Activated naive CD8-positive, alpha-beta T cell treated with anti-CD3 and anti-CD28 coated beads, Interleukin-2, amount 10 ng/mL, durations not matched to agents 7 days and 5 days (primary cell): ENCODE measurements at regions not wholly inside any gene's neighbourhood (a gene's known extent, or its start where the extent isn't known, plus 50 kb on each side); places are given as distances from the start of the nearest gene placed in this dataset.
"Not testable (repeated sequence)": the region's sequence is repeated elsewhere in the genome, so short reads cannot be mapped to it uniquely, and the experiment has no call there.

ENCODE experiments used
- ATAC-seq: fragments of 150-1000 bp; cut with Tn5 transposase; one replicate; pipeline ENCODE4 v1.10.0; 2021; ENCODE audit warnings: low read depth, moderate library complexity
- POLR2A ChIA-PET: fragments of 350-600 bp; sonication (Branson Sonifier 250); formaldehyde crosslinking; loops from one replicate; lab custom pipeline; 2021; ENCODE audit warnings: antibody characterized with exemption; lab: Charles Lee
- DNase-seq: peaks from one replicate; pipeline ENCODE4 v3.0.0; 2021
- H3K27ac Mint-ChIP-seq: one replicate; pipeline ENCODE4 v1.8.0; 2022; ENCODE audit warnings: mild to moderate bottlenecking, mixed read lengths
- H3K27me3 Mint-ChIP-seq: one replicate; pipeline ENCODE4 v1.8.0; 2022; ENCODE audit warnings: mild to moderate bottlenecking, moderate library complexity, mixed read lengths
- H3K36me3 Mint-ChIP-seq: one replicate; pipeline ENCODE4 v1.8.0; 2021; ENCODE audit warnings: mild to moderate bottlenecking, mixed read lengths
- H3K4me1 Mint-ChIP-seq: one replicate; pipeline ENCODE4 v1.8.0; 2021; ENCODE audit warnings: mixed read lengths
- H3K4me3 Mint-ChIP-seq: one replicate; pipeline ENCODE4 v1.8.0; 2022; ENCODE audit warnings: mild to moderate bottlenecking, moderate library complexity, mixed read lengths
- H3K9me3 Mint-ChIP-seq: one replicate; pipeline ENCODE4 v1.8.0; 2021; ENCODE audit warnings: mixed read lengths

GRCh38 chr7:125254566-125254965 lies 324.9 kb upstream of the POT1 start:
- H3K27ac Mint-ChIP-seq = no peak overlapping the region
- DNase-seq = no peak
- H3K4me1 Mint-ChIP-seq = no peaks in the 10 kb centered on the region
- no peak for ATAC-seq
- H3K4me3 Mint-ChIP-seq = no peak overlapping the region
- POLR2A ChIA-PET = no interaction called here
- H3K27me3 Mint-ChIP-seq = no peaks in the 10 kb centered on the region
- peaks cover 2% of the 10 kb centered on the region for H3K9me3 Mint-ChIP-seq
- no peaks in the 10 kb centered on the region for H3K36me3 Mint-ChIP-seq

DNA sequence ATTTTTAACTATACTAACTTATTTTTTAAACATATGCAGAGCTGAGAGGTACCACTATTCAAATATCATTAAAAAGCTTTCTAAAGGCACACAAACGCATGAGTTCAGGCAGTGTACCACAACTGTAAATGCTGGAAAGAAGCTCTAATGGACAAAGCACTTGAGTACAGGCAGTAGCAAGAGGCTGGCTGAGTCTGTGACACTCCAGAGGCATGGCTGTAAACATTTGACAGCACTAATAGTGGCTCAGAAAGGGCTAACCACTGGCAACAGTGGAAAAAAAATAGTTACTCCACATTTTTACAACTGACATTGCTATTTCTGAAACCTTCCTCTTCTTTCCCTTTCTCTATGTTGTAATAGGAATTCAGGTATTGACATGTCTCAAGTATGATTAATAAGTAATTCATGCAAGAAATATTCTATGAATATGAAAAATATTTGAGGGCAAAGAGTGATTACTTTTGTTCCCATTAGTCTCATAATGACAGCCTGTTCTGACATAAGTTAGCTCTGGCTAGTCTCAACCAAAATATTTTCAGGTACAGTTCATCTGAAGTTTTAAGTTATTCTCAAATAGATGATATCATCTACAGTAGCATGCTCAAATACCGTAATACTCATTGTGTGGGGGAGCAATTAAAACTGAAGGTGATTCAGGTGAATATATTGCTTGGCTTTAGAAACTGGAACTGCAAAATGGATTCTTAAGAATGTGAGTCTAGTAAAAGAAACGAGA lies 324.0 kb upstream of the POT1 start:
- Mint-ChIP-seq H3K9me3 (peaks cover 2% of the 10 kb centered on the region), H3K4me3 (no peak overlapping the region), H3K27me3 (no peaks in the 10 kb centered on the region), H3K36me3 (no peaks in the 10 kb centered on the region), H3K4me1 (no peaks in the 10 kb centered on the region), H3K27ac (no peak overlapping the region)
- POLR2A ChIA-PET = no interaction called here
- ATAC-seq = no peak
- no peak for DNase-seq

- Mint-ChIP-seq H3K4me1 (no peaks in the 10 kb centered on the region), H3K27me3 (no peaks in the 10 kb centered on the region), H3K4me3 (no peak overlapping the region), H3K27ac (no peak overlapping the region), H3K36me3 (no peaks in the 10 kb centered on the region), H3K9me3 (peaks cover 2% of the 10 kb centered on the region)
- DNase-seq (no peak), ATAC-seq (no peak)
- POLR2A ChIA-PET = no interaction called here
These were observed 318.0 kb upstream of the POT1 start for GRCh38 chr7:125247514-125248098.

GRCh38 chr7:125246706-125247105 lies 317.1 kb upstream of the POT1 start:
- Mint-ChIP-seq H3K4me1 (peaks cover under 1% of the 10 kb centered on the region), H3K9me3 (peaks cover 2% of the 10 kb centered on the region), H3K4me3 (no peak overlapping the region), H3K27me3 (no peaks in the 10 kb centered on the region), H3K27ac (no peak overlapping the region), H3K36me3 (no peaks in the 10 kb centered on the region)
- DNase-seq (no peak), ATAC-seq (no peak)
- POLR2A ChIA-PET = no interaction called here

DNA sequence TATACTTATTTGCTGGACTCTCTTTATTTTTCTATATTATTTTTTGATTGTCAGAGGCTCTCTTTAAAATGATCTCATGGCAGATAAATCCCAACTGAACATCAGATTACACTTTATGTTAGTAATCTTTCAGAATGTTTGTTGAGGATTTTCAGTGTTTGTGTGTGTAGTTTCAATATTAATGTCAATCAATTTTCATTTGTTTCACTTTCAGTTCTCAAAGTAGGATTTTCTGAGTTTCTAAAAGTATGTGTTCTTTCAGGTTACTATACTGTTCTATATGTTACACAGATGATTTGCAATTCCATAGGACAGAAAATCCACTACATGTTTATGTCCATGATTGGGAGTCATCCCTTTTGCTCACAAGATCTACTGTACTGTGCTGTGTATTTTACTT lies 311.9 kb upstream of the POT1 start:
- Mint-ChIP-seq H3K27ac (no peak overlapping the region), H3K27me3 (no peaks in the 10 kb centered on the region), H3K4me1 (peaks cover 3% of the 10 kb centered on the region), H3K36me3 (no peaks in the 10 kb centered on the region), H3K9me3 (peaks cover 3% of the 10 kb centered on the region), H3K4me3 (no peak overlapping the region)
- DNase-seq (no peak), ATAC-seq (no peak)
- POLR2A ChIA-PET = no interaction called here

- H3K4me1 Mint-ChIP-seq = no peaks in the 10 kb centered on the region
- no peak for ATAC-seq
- H3K27me3 Mint-ChIP-seq = no peaks in the 10 kb centered on the region
- H3K9me3 Mint-ChIP-seq = peaks cover 3% of the 10 kb centered on the region
- H3K27ac Mint-ChIP-seq = no peak overlapping the region
- no peak overlapping the region for H3K4me3 Mint-ChIP-seq
- DNase-seq = no peak
- POLR2A ChIA-PET = no interaction called here
- H3K36me3 Mint-ChIP-seq = no peaks in the 10 kb centered on the region
These were observed 293.0 kb upstream of the POT1 start for GRCh38 chr7:125222596-125222995.

DNA sequence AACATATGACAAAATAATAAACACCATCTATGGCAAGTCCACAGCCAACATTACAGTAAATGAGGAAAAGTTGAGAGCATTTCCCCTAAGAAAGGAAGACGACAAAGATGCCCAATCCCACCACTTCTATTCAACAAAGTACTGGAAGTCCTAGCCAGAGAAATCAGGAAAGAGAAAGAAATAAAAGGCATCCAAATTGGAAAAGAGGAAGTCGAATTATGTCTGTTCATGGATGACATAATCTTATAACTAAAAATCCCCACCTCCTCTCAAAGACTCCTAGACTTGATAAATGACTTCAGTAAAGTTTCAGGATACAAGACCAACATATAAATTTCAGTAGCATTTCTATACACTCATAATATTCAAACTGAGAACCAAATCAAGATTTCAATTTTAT lies 288.5 kb upstream of the POT1 start:
- no peak for ATAC-seq
- H3K4me3 Mint-ChIP-seq = no peak overlapping the region
- no peak overlapping the region for H3K27ac Mint-ChIP-seq
- no peaks in the 10 kb centered on the region for H3K4me1 Mint-ChIP-seq
- H3K9me3 Mint-ChIP-seq = peaks cover 3% of the 10 kb centered on the region
- no peaks in the 10 kb centered on the region for H3K27me3 Mint-ChIP-seq
- H3K36me3 Mint-ChIP-seq = no peaks in the 10 kb centered on the region
- no peak for DNase-seq
- POLR2A ChIA-PET = no interaction called here

- no peak for ATAC-seq
- no peaks in the 10 kb centered on the region for H3K36me3 Mint-ChIP-seq
- POLR2A ChIA-PET = no interaction called here
- no peaks in the 10 kb centered on the region for H3K27me3 Mint-ChIP-seq
- DNase-seq = no peak
- no peaks in the 10 kb centered on the region for H3K4me1 Mint-ChIP-seq
- H3K4me3 Mint-ChIP-seq = no peak overlapping the region
- H3K27ac Mint-ChIP-seq = no peak overlapping the region
- H3K9me3 Mint-ChIP-seq = peaks cover 3% of the 10 kb centered on the region
These were observed 271.4 kb upstream of the POT1 start for GRCh38 chr7:125201002-125201401.

DNA sequence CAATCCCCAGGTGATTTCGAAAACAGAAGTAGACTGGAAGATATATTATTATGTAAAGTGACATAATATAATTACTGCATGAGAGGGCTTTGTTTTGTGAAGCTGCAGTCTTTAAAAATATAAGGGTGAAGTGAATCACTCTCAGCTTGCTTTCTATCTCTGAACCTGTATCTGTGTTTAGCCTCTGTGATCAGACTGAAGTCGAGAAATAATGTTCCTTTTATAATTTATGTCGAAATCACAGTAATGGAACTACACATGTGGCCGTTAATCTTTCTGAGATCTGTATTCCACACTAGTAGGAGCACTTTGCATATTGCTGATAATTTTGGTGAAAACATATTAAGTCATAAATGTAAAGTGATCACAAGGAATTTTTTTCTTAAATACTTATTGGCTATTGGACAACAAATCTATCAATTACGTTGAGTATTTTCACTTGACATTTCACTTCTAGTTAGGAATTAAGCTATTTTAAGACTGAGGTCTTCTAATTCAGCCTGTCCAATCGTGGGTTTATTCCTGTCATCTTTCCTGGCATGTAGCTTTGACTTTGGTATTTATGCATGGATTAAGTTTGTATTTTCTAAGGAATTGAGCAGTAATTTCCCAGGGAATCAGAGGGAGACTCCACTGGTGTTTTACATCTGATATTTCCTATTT lies 268.2 kb upstream of the POT1 start:
- H3K27me3 Mint-ChIP-seq = no peaks in the 10 kb centered on the region
- ATAC-seq (no peak), DNase-seq (no peak)
- H3K9me3 Mint-ChIP-seq = peaks cover 2% of the 10 kb centered on the region
- H3K36me3 Mint-ChIP-seq = no peaks in the 10 kb centered on the region
- POLR2A ChIA-PET = no interaction called here
- H3K27ac Mint-ChIP-seq = no peak overlapping the region
- no peak overlapping the region for H3K4me3 Mint-ChIP-seq
- H3K4me1 Mint-ChIP-seq = no peaks in the 10 kb centered on the region

GRCh38 chr7:125195156-125195555 lies 265.5 kb upstream of the POT1 start:
- POLR2A ChIA-PET = no interaction called here
- Mint-ChIP-seq H3K36me3 (no peaks in the 10 kb centered on the region), H3K9me3 (peaks cover 8% of the 10 kb centered on the region), H3K27me3 (no peaks in the 10 kb centered on the region), H3K4me3 (no peak overlapping the region), H3K27ac (no peak overlapping the region), H3K4me1 (no peaks in the 10 kb centered on the region)
- no peak for DNase-seq
- no peak for ATAC-seq

GRCh38 chr7:125193263-125193662 lies 263.6 kb upstream of the POT1 start:
- Mint-ChIP-seq H3K36me3 (no peaks in the 10 kb centered on the region), H3K27me3 (no peaks in the 10 kb centered on the region), H3K27ac (no peak overlapping the region), H3K4me3 (no peak overlapping the region), H3K4me1 (no peaks in the 10 kb centered on the region), H3K9me3 (peaks cover 8% of the 10 kb centered on the region)
- ATAC-seq (no peak), DNase-seq (no peak)
- POLR2A ChIA-PET = no interaction called here

- no peak for ATAC-seq
- Mint-ChIP-seq H3K36me3 (no peaks in the 10 kb centered on the region), H3K27ac (no peak overlapping the region), H3K9me3 (no peaks in the 10 kb centered on the region), H3K27me3 (no peaks in the 10 kb centered on the region), H3K4me1 (no peaks in the 10 kb centered on the region), H3K4me3 (no peak overlapping the region)
- DNase-seq = no peak
- POLR2A ChIA-PET = no interaction called here
These were observed 255.2 kb upstream of the POT1 start for GRCh38 chr7:125184801-125185200.

DNA sequence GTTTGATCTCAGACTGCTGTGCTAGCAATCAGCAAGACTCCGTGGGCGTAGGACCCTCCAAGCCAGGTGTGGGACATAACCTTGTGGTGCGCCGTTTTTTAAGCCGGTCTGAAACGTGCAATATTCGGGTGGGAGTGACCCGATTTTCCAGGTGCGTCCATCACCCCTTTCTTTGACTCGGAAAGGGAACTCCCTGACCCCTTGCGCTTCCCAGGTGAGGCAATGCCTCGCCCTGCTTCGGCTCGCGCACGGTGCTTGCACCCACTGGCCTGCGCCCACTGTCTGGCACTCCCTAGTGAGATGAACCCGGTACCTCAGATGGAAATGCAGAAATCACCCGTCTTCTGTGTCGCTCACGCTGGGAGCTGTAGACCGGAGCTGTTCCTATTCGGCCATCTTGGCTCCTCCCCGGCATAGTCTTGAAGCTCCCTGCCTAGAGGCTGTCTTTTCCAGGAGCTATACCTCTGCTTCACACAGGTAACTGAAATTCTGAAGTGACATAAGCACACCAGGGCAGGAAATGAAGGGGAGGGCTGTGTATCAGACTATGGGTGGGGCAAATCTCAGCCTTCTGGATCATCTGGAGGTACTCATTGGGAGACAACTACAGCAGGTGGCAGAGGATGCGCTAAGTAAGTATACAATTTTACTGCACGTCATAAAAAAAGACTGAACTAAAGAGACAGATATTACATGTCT lies 252.1 kb upstream of the POT1 start:
- H3K27me3 Mint-ChIP-seq, DNase-seq, H3K4me3 Mint-ChIP-seq, H3K9me3 Mint-ChIP-seq, H3K27ac Mint-ChIP-seq, H3K4me1 Mint-ChIP-seq, POLR2A ChIA-PET, H3K36me3 Mint-ChIP-seq, ATAC-seq: not testable (repeated sequence)

GRCh38 chr7:125173571-125173970 lies 243.9 kb upstream of the POT1 start:
- no peak for ATAC-seq
- H3K4me1 Mint-ChIP-seq = no peaks in the 10 kb centered on the region
- POLR2A ChIA-PET = no interaction called here

More at GRCh38 chr7:125173571-125173970, 243.9 kb upstream of the POT1 start:
- H3K36me3 Mint-ChIP-seq = no peaks in the 10 kb centered on the region
- no peaks in the 10 kb centered on the region for H3K27me3 Mint-ChIP-seq
- peaks cover 4% of the 10 kb centered on the region for H3K9me3 Mint-ChIP-seq
- H3K4me3 Mint-ChIP-seq = no peak overlapping the region
- no peak for DNase-seq
- H3K27ac Mint-ChIP-seq = no peak overlapping the region
